Neural crest cell (in vitro differentiated cells): ENCODE measurements at regions not wholly inside any gene's neighbourhood (a gene's known extent, or its start where the extent isn't known, plus 50 kb on each side); places are given as distances from the start of the nearest gene placed in this dataset.
A peak's percentile ranks its signal among the peaks of the same experiment; 100 is the strongest.

Experiments
- DNase-seq: peaks from one replicate; pipeline ENCODE4 v3.0.0; 2021; ENCODE audit warnings: low read depth, mixed read lengths, low spot score
- H3K27ac Mint-ChIP-seq: one replicate; pipeline ENCODE4 v1.8.0; 2021; ENCODE audit warnings: mild to moderate bottlenecking, mixed read lengths; ENCODE audit not compliant: unreplicated experiment
- H3K27me3 Mint-ChIP-seq: 2 replicates; pipeline ENCODE4 v1.8.0; 2021; ENCODE audit warnings: low read depth, mild to moderate bottlenecking, mixed read lengths
- H3K36me3 Mint-ChIP-seq: 2 replicates; pipeline ENCODE4 v1.8.0; 2021; ENCODE audit warnings: low read depth, mild to moderate bottlenecking, mixed read lengths
- H3K4me1 Mint-ChIP-seq: 2 replicates; pipeline ENCODE4 v1.8.0; 2021; ENCODE audit warnings: mixed read lengths
- H3K4me3 Mint-ChIP-seq: one replicate; pipeline ENCODE4 v1.8.0; 2021; ENCODE audit warnings: mild to moderate bottlenecking, mixed read lengths
- H3K9me3 Mint-ChIP-seq: 2 replicates; pipeline ENCODE4 v1.8.0; 2021; ENCODE audit warnings: mixed read lengths
- CTCF ChIP-seq: fragments of 200-600 bp; sonication (generic); conservative IDR thresholded peaks from 2 replicates; pipeline ENCODE4 v1.5.0; 2021; ENCODE audit warnings: antibody characterized with exemption, mild to moderate bottlenecking

DNA sequence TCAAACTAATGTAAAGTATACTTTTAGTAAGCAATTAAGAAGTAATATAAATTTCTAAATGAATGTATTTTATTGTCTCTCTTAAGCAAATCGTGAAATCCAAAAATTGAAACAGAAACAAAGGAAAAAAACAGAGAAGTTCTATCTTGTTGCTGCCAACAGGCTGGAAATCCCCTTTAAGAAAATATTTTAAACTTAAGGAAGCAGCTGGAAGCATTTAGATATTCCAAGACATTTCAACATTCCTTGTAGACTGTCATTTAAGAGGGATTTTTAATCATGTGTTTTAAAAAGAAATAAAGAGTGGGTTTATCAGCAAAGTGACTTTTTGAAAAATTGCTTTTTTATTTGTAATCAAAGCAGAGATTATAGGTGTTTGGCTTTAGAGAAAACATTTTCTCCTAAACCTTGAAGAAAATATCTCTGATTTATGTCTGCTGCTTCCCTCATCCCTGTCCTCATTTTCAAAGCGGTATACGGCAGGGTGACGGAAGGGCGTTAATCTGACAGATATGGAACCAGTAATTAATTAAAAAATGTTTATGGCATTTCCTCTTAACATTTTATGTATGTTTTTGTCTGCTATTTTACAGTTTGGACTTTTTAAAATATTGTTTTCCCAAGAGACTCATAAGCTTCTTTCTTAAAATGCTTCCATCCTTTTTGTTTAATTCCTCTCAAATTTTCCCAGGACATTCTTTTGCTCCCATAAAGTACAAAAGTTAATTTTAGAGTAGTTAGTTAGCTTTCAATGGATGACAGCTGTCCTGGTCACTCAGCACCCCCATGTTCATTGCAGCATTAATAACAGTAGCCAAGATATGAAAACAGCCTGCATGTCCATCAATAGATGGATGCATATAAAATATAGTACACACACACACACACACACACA is 245.6 kb downstream of the LURAP1L start:
- Mint-ChIP-seq H3K4me3 (no peak overlapping the region), H3K9me3 (no peaks in the 10 kb centered on the region), H3K36me3 (no peaks in the 10 kb centered on the region), H3K27ac (no peak overlapping the region), H3K27me3 (no peaks in the 10 kb centered on the region), H3K4me1 (peaks cover 6% of the 10 kb centered on the region)
- TF ChIP-seq CTCF: no peak
- no peak for DNase-seq

DNA sequence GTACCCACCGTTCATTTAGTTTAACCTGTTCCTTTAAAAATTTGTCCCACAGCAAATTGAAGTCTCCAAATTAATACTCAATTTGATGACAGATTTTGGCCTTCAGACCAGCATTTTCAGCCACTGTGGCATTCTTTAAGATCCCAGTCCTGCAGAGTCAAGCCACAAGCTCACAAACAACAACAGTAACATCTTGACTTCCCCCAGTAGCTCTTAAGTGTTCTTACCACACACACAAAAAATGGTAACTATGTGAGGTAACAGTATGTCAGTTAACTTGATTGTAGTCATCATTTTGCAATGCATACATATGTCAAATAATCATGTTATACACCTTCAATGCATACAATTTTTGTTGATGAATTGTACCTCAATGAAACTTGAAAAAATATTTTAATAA is 247.9 kb downstream of the LURAP1L start:
- no peak for TF ChIP-seq CTCF
- no peak overlapping the region for H3K27ac Mint-ChIP-seq
- H3K36me3 Mint-ChIP-seq: no peaks in the 10 kb centered on the region
- no peaks in the 10 kb centered on the region for H3K27me3 Mint-ChIP-seq
- no peak for DNase-seq
- peaks cover 6% of the 10 kb centered on the region for H3K4me1 Mint-ChIP-seq
- no peaks in the 10 kb centered on the region for H3K9me3 Mint-ChIP-seq
- H3K4me3 Mint-ChIP-seq: no peak overlapping the region

DNA sequence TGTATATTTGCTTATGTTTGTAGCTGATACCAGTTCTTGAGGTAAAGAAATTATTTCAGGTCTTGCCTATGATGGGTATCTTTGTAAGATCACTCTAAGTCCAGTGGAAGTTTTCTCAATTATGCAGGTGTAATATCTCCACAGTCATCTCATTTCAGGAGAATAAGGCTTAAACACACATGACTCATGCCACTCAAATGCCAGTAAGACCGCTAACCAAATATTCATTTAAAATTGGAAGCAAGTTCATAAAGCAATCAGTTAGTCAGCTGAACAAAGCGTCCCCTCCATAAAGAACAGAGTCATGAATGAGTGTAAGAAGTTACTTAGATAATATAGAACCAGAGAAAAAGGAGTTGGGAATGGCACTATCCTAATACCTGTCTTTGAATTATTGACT is 248.7 kb downstream of the LURAP1L start:
- Mint-ChIP-seq H3K27me3 (no peaks in the 10 kb centered on the region), H3K4me1 (peaks cover 6% of the 10 kb centered on the region)
- TF ChIP-seq CTCF: no peak

DNA sequence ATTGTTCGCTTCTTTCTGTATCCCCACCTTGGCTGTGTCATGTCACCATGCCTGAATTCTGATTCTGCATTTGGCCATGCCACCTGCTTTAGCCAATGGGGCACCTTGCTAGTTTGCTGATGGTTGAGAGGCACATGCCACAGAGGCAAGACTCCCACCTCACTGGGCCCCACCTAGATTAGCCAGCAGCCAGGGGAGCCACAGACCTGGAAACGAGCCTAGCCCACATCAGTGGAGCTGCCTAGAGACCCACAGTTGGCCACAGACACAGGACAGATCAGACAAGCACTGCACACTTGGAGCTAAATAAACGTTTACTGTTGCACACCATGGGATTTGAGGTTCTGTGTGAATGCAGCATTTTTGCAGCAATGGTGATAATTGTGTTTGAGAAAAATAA is 252.1 kb downstream of the LURAP1L start:
- H3K9me3 Mint-ChIP-seq: no peaks in the 10 kb centered on the region
- no peak overlapping the region for H3K4me3 Mint-ChIP-seq
- no peaks in the 10 kb centered on the region for H3K27me3 Mint-ChIP-seq
- no peaks in the 10 kb centered on the region for H3K36me3 Mint-ChIP-seq
- H3K4me1 Mint-ChIP-seq: peaks cover 1% of the 10 kb centered on the region
- no peak for DNase-seq
- peak overlapping the region; percentile 38 for H3K27ac Mint-ChIP-seq
- no peak for TF ChIP-seq CTCF

More for the DNA sequence above, 248.7 kb downstream of the LURAP1L start:
- Mint-ChIP-seq H3K27ac (no peak overlapping the region), H3K4me3 (no peak overlapping the region), H3K9me3 (no peaks in the 10 kb centered on the region), H3K36me3 (no peaks in the 10 kb centered on the region)
- DNase-seq: no peak

DNA sequence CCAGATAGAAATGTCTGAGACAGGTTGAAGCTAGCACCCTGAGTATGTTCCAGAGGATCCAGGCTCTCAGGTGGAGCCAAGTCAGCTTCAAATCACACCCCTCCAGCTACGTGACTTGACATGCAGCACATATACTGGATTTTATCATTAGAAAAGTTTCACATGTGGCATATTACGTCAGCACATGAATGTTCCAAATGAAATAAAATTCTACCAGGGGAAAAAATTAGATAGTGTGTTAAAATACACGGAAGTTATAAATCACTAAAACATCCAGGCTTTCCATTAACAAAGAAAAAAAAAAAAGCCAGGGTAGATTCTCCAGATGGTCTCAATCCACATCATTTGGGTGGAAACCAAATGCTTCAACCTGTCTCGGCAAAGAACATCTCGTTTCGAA is 251.6 kb downstream of the MPDZ start:
- no peaks in the 10 kb centered on the region for H3K36me3 Mint-ChIP-seq
- no peaks in the 10 kb centered on the region for H3K4me1 Mint-ChIP-seq
- no peak overlapping the region for H3K27ac Mint-ChIP-seq
- no peak overlapping the region for H3K4me3 Mint-ChIP-seq
- H3K27me3 Mint-ChIP-seq: no peaks in the 10 kb centered on the region
- TF ChIP-seq CTCF: no peak
- DNase-seq: no peak
- no peaks in the 10 kb centered on the region for H3K9me3 Mint-ChIP-seq
